CD8-positive, alpha-beta memory T cell (primary cell): ENCODE measurements at regions not wholly inside any gene's neighbourhood (a gene's known extent, or its start where the extent isn't known, plus 50 kb on each side); places are given as distances from the start of the nearest gene placed in this dataset.
"Not testable (repeated sequence)": the region's sequence is repeated elsewhere in the genome, so short reads cannot be mapped to it uniquely, and the experiment has no call there.

ENCODE experiments used
- CTCF ChIA-PET: fragments of 350-600 bp; sonication (Branson Sonifier 250); formaldehyde crosslinking; loops from one replicate; lab custom pipeline; 2021; ENCODE audit warnings: antibody characterized with exemption; lab: Charles Lee
- POLR2A ChIA-PET: fragments of 350-600 bp; sonication (Branson Sonifier 250); formaldehyde crosslinking; loops from one replicate; lab custom pipeline; 2021; ENCODE audit warnings: antibody characterized with exemption; lab: Charles Lee
- DNase-seq, 5 donors: peaks; one replicate each; pipeline versions ENCODE4 v3.0.0 to v3.0.0-alpha.2; 2020 to 2022; ENCODE audit warnings: mixed read lengths in 1 of 5
- H3K27ac ChIP-seq: one replicate; pipeline ENCODE4 v1.7.0; 2013; ENCODE audit warnings: low read depth, mild to moderate bottlenecking, low read length, moderate library complexity
- H3K27me3 ChIP-seq: 2 replicates; pipeline ENCODE4 v1.7.0; 2013; ENCODE audit warnings: low read length, mild to moderate bottlenecking; ENCODE audit not compliant: insufficient read depth, poor library complexity, severe bottlenecking
- H3K36me3 ChIP-seq: 2 replicates; pipeline ENCODE4 v1.7.0; 2013; ENCODE audit warnings: mild to moderate bottlenecking, low read length, moderate library complexity; ENCODE audit not compliant: insufficient read depth
- H3K4me1 ChIP-seq: 2 replicates; pipeline ENCODE4 v1.7.0; 2013; ENCODE audit warnings: mild to moderate bottlenecking, low read length, moderate library complexity; ENCODE audit not compliant: insufficient read depth
- H3K4me3 ChIP-seq: 2 replicates; pipeline ENCODE4 v1.7.0; 2013; ENCODE audit warnings: mild to moderate bottlenecking, low read length
- H3K9me3 ChIP-seq: 2 replicates; pipeline ENCODE4 v1.7.0; 2013; ENCODE audit warnings: mild to moderate bottlenecking, low read length
- H3K27ac Mint-ChIP-seq, 8 donors: one replicate each; pipeline ENCODE4 v1.8.0; 2020 to 2021; ENCODE audit warnings: mixed read lengths in 8 of 8, mild to moderate bottlenecking in 6 of 8, inconsistent platforms in 3 of 8, moderate library complexity in 3 of 8
- H3K27me3 Mint-ChIP-seq, 2 donors: one replicate each; pipeline ENCODE4 v1.8.0; 2020 to 2021; ENCODE audit warnings: mixed read lengths in 2 of 2, mild to moderate bottlenecking in 1 of 2, moderate library complexity in 1 of 2
- H3K36me3 Mint-ChIP-seq, 3 donors: one replicate each; pipeline ENCODE4 v1.8.0; 2020 to 2021; ENCODE audit warnings: mixed read lengths in 3 of 3, inconsistent platforms in 1 of 3, mild to moderate bottlenecking in 1 of 3
- H3K4me1 Mint-ChIP-seq, 3 donors: one replicate each; pipeline ENCODE4 v1.8.0; 2020 to 2021; ENCODE audit warnings: mixed read lengths in 3 of 3, inconsistent platforms in 1 of 3, mild to moderate bottlenecking in 1 of 3
- H3K4me3 Mint-ChIP-seq, 7 donors: one replicate each; pipeline ENCODE4 v1.8.0; 2020 to 2021; ENCODE audit warnings: mixed read lengths in 7 of 7, mild to moderate bottlenecking in 6 of 7, moderate library complexity in 4 of 7, inconsistent platforms in 2 of 7
- H3K9me3 Mint-ChIP-seq, 5 donors: one replicate each; pipeline ENCODE4 v1.8.0; 2020 to 2022; ENCODE audit warnings: mixed read lengths in 5 of 5, mild to moderate bottlenecking in 3 of 5, moderate library complexity in 2 of 5, inconsistent platforms in 1 of 5

DNA sequence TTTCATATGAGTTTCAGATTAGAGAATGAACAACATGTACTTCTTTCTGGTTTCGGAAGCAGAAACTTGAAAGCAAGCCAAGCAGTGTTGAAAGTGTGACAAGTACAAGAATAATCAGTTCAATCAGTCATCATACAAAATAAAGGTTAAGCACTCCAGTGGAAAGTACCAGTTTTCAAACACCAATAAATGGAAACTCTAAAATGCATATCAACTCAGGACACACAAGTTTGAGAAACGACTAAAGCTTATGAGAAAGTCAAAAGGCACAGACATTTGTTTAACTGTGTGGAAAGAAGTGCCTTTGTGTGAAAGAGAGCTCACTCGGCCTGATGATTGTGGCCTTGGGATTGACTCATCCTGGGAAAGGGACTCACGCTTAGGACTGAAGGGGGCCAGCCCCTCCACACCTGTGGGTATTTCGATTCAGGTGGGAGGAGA, 60.6 kb upstream of the AKR1C1 start:
- Mint-ChIP-seq H3K4me3 (peak overlapping the region in 3 of 7 donors; percentile 6 to 68 (median 52)), H3K27ac (peak overlapping the region in 2 of 8 donors; percentile 13 to 78), H3K4me1 (peaks cover 0 to 11% (median 10%) of the 10 kb centered on the region in 3 donors), H3K9me3 (peaks cover 3 to 10% (median 3%) of the 10 kb centered on the region in 5 donors), H3K36me3 (no peaks in the 10 kb centered on the region), H3K27me3 (peaks cover 3 to 4% of the 10 kb centered on the region in 2 donors)
- H3K27ac ChIP-seq = no peak overlapping the region
- H3K27me3 ChIP-seq = no peaks in the 10 kb centered on the region
- CTCF ChIA-PET = no interaction called here
- H3K4me1 ChIP-seq = no peaks in the 10 kb centered on the region
- no peaks in the 10 kb centered on the region for H3K36me3 ChIP-seq
- H3K9me3 ChIP-seq = no peaks in the 10 kb centered on the region
- POLR2A ChIA-PET = no interaction called here
- DNase-seq = no peak
- H3K4me3 ChIP-seq = no peak overlapping the region

DNA sequence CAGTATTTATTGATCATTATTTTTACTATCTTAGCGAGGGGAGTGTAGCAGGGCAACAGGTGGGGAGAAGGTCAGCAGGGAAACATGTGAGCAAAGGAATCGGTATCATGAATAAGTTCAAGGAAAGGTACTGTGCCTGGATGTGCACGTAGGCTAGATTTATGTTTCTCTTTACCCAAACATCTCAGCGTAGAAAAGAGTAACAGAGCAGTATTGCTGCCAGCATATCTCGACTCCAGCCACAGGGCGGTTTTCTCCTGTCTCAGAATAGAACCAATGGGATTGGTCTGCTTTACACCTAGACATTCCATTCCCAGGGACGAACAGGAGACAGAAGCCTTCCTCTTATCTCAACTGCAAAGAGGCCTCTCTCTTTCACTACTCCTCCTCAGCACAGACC, 60.1 kb upstream of the AKR1C1 start:
- H3K36me3 Mint-ChIP-seq, CTCF ChIA-PET, POLR2A ChIA-PET, H3K4me3 ChIP-seq, DNase-seq, H3K27ac ChIP-seq, H3K27ac Mint-ChIP-seq, H3K27me3 ChIP-seq, H3K9me3 ChIP-seq, H3K4me1 ChIP-seq, H3K27me3 Mint-ChIP-seq, H3K36me3 ChIP-seq: not testable (repeated sequence)
- Mint-ChIP-seq H3K9me3 (peaks cover 3 to 10% (median 3%) of the 10 kb centered on the region in 5 donors), H3K4me1 (peaks cover 0 to 11% (median 10%) of the 10 kb centered on the region in 3 donors), H3K4me3 (peak overlapping the region in 2 of 7 donors; percentile 52 to 68)

DNA sequence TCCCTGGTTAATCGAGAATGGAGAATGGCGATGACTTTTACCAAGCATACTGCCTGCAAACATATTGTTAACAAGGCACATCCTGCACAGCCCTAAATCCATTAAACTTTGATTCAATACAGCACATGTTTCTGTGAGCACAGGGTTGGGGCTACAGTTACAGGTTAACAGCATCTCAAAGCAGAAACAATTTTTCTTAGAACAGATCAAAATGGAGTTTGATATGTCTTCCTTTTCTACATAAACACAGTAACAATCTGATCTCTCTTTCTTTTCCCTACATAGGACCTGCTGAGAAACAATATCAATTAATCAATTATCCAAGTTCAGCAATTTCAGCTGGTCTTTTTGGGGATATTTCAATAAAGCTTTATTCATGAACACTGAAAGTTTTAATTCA, 59.5 kb upstream of the AKR1C1 start:
- peaks cover 3 to 13% of the 10 kb centered on the region in 2 donors for H3K27me3 Mint-ChIP-seq
- H3K4me1 ChIP-seq, H3K9me3 ChIP-seq, H3K27ac ChIP-seq, H3K36me3 Mint-ChIP-seq, H3K27ac Mint-ChIP-seq, DNase-seq, H3K4me3 ChIP-seq, H3K27me3 ChIP-seq, H3K4me3 Mint-ChIP-seq, CTCF ChIA-PET, POLR2A ChIA-PET, H3K9me3 Mint-ChIP-seq, H3K36me3 ChIP-seq: not testable (repeated sequence)
- H3K4me1 Mint-ChIP-seq = peaks cover 0 to 11% (median 10%) of the 10 kb centered on the region in 3 donors

DNA sequence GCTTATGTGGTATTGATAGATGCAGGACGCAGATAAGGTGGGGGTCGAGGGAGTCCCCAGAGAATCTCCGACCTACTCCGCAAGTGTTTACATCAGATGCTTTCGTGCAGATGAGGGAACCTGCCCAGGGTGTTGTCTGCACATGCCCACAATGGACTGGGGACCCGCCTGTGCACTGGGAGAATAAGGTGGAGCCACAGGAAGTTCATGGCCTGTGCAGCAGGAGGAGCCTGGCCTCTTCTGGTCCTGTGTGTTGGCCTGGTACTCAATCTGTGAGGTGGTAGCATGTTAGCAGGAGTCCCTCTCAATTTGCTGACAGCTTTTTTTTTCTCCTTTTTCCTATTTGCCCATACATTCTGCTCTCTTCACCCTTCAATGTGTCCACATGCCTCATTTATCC, 54.1 kb upstream of the AKR1C1 start:
- no peaks in the 10 kb centered on the region for H3K4me1 Mint-ChIP-seq
- DNase-seq = no peak
- Histone ChIP-seq H3K9me3 (no peaks in the 10 kb centered on the region), H3K4me1 (no peaks in the 10 kb centered on the region), H3K4me3 (no peak overlapping the region), H3K27ac (no peak overlapping the region), H3K27me3 (no peaks in the 10 kb centered on the region), H3K36me3 (no peaks in the 10 kb centered on the region)
- H3K4me3 Mint-ChIP-seq = no peak overlapping the region
- H3K27ac Mint-ChIP-seq = no peak overlapping the region
- H3K27me3 Mint-ChIP-seq = peaks cover 2 to 10% of the 10 kb centered on the region in 2 donors
- CTCF ChIA-PET = no interaction called here
- POLR2A ChIA-PET = no interaction called here
- no peaks in the 10 kb centered on the region for H3K36me3 Mint-ChIP-seq
- H3K9me3 Mint-ChIP-seq = no peaks in the 10 kb centered on the region
